ENCODE measurements at regions not wholly inside any gene's neighbourhood (a gene's known extent, or its start where the extent isn't known, plus 50 kb on each side); places are given as distances from the start of the nearest gene placed in this dataset.

DNA sequence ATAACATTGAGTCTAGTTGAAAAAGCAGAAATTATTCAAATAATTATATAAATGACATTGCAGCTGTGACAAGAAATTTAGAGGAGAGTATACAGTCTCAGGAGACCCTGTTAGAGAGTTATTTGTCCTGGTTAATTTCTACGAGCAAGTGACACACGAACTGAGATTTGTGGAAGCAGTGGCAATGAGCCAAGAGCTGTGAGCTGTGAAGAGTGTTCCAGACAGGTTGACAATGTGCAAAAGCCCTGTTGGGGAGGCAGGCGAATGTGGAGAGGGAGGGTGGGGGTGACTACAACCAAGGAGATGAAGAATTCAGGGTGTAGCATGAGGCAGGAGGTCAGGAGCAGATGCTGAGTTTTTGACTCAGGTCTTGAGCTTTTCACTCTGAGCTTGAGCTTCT, 620.2 kb upstream of the TENM4 start:
- no peak overlapping the region for H3K4me3 ChIP-seq
- no peak for ATAC-seq (ENCODE audit: insufficient read depth, low FRiP score)
- H3K36me3 ChIP-seq (ENCODE audit: control insufficient read depth in 4 of 4, insufficient read depth in 4 of 4, low read length in 4 of 4), result no peaks in the 10 kb centered on the region

GRCh38 chr11:80054582-80055165, 613.8 kb upstream of the TENM4 start:
- WGBS, 2 donors, result 59% methylated on average over 3 of the region's 3 CpGs
- H3K4me3 ChIP-seq, result no peak overlapping the region
- DNase-seq (no peak), ATAC-seq (ENCODE audit: insufficient read depth, low FRiP score) (no peak)
- no peak overlapping the region for H3K27ac ChIP-seq (ENCODE audit: low read depth in 1 of 2, low read length in 1 of 2)
- TF ChIP-seq CTCF (IDR thresholded peaks at IDR 0.05; ENCODE audit: control extremely low read depth, extremely low read depth), result no peak
- no peaks in the 10 kb centered on the region for H3K4me1 ChIP-seq (ENCODE audit: control insufficient read depth in 5 of 5, insufficient read depth in 5 of 5, low read length in 5 of 5)
- no peak overlapping the region for H3K9ac ChIP-seq (ENCODE audit: insufficient read depth in 1 of 2, low read length in 2 of 2)
- no peaks in the 10 kb centered on the region for H3K36me3 ChIP-seq (ENCODE audit: control insufficient read depth in 4 of 4, insufficient read depth in 4 of 4, low read length in 4 of 4)
- H3K9me3 ChIP-seq (ENCODE audit: control insufficient read depth in 4 of 4, insufficient read depth in 3 of 4, low read length in 3 of 4), result no peaks in the 10 kb centered on the region
- H3K27me3 ChIP-seq (ENCODE audit: control insufficient read depth in 3 of 3, insufficient read depth in 3 of 3, low read length in 2 of 3), result no peaks in the 10 kb centered on the region

More for the DNA sequence above, 620.2 kb upstream of the TENM4 start:
- no peaks in the 10 kb centered on the region for H3K27me3 ChIP-seq (ENCODE audit: control insufficient read depth in 3 of 3, insufficient read depth in 3 of 3, low read length in 2 of 3)
- no peaks in the 10 kb centered on the region for H3K9me3 ChIP-seq (ENCODE audit: control insufficient read depth in 4 of 4, insufficient read depth in 3 of 4, low read length in 3 of 4)
- no peak for TF ChIP-seq CTCF (IDR thresholded peaks at IDR 0.05; ENCODE audit: control extremely low read depth, extremely low read depth)
- no peak overlapping the region for H3K27ac ChIP-seq (ENCODE audit: low read depth in 1 of 2, low read length in 1 of 2)
- 54 to 75% methylated on average over 3 of the region's 3 CpGs for WGBS, 2 donors
- DNase-seq, result no peak
- no peak overlapping the region for H3K9ac ChIP-seq (ENCODE audit: insufficient read depth in 1 of 2, low read length in 2 of 2)
- no peaks in the 10 kb centered on the region for H3K4me1 ChIP-seq (ENCODE audit: control insufficient read depth in 5 of 5, insufficient read depth in 5 of 5, low read length in 5 of 5)

DNA sequence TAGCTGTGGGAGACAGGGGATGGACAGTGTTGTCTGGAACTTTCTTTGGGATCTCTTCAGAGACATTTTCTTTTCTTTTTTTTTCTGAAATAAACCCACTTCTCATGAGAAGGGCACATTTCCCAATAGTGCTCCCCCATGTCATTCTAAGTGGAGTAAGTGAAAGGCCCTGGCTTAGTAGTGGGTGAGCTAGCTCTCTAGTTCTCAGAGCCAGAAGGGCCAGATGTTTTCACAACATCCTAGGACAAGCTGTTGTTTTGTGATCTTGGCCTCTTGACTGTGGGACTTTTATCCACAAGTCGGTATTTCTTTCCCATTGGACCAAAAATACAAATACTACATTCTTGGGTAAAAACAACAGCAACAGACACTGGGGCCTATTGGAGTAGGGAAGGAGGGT, 607.7 kb upstream of the TENM4 start:
- DNase-seq (peak in 2 of 3 donors; percentile 38 to 67), ATAC-seq (ENCODE audit: insufficient read depth, low FRiP score) (no peak)
- Histone ChIP-seq H3K27me3 (ENCODE audit: control insufficient read depth in 3 of 3, insufficient read depth in 3 of 3, low read length in 2 of 3) (no peaks in the 10 kb centered on the region), H3K9me3 (ENCODE audit: control insufficient read depth in 4 of 4, insufficient read depth in 3 of 4, low read length in 3 of 4) (no peaks in the 10 kb centered on the region), H3K4me1 (ENCODE audit: control insufficient read depth in 5 of 5, insufficient read depth in 5 of 5, low read length in 5 of 5) (peaks cover 0 to 6% (median 0%) of the 10 kb centered on the region in 5 donors), H3K36me3 (ENCODE audit: control insufficient read depth in 4 of 4, insufficient read depth in 4 of 4, low read length in 4 of 4) (no peaks in the 10 kb centered on the region), H3K4me3 (no peak overlapping the region), H3K9ac (ENCODE audit: insufficient read depth in 1 of 2, low read length in 2 of 2) (no peak overlapping the region), H3K27ac (ENCODE audit: low read depth in 1 of 2, low read length in 1 of 2) (no peak overlapping the region)
- TF ChIP-seq CTCF (IDR thresholded peaks at IDR 0.05; ENCODE audit: control extremely low read depth, extremely low read depth), result no peak
- 79 to 82% methylated on average over 1 of the region's 1 CpG for WGBS, 2 donors

Measured in lung (tissue), 11 donors.